CD4-positive, CD25-positive, alpha-beta regulatory T cell (primary cell): ENCODE measurements at regions not wholly inside any gene's neighbourhood (a gene's known extent, or its start where the extent isn't known, plus 50 kb on each side); places are given as distances from the start of the nearest gene placed in this dataset.

ENCODE experiments used
- ATAC-seq, 2 donors: fragments of 150-1000 bp; cut with Tn5 transposase; one replicate each; pipeline ENCODE4 v1.10.0; 2021; ENCODE audit warnings: low read depth in 2 of 2, moderate number of reproducible peaks in 2 of 2, moderate library complexity in 1 of 2
- DNase-seq, 3 donors: peaks; one replicate each; pipeline versions ENCODE4 v3.0.0 to v3.0.0-alpha.2; 2012 to 2022; ENCODE audit warnings: mixed read lengths in 1 of 3
- H3K27ac ChIP-seq: one replicate; pipeline ENCODE4 v1.7.0; 2013; ENCODE audit warnings: mild to moderate bottlenecking, low read length; ENCODE audit not compliant: insufficient read depth, poor library complexity, severe bottlenecking
- H3K27me3 ChIP-seq: one replicate; pipeline ENCODE4 v1.7.0; 2013; ENCODE audit warnings: low read length; ENCODE audit not compliant: control insufficient read depth, insufficient read depth
- H3K36me3 ChIP-seq: one replicate; pipeline ENCODE4 v1.7.0; 2013; ENCODE audit warnings: mild to moderate bottlenecking, low read length, moderate library complexity; ENCODE audit not compliant: control insufficient read depth, insufficient read depth
- H3K4me1 ChIP-seq: 2 replicates; pipeline ENCODE4 v1.7.0; 2013; ENCODE audit warnings: mild to moderate bottlenecking, low read length; ENCODE audit not compliant: insufficient read depth, control insufficient read depth, poor library complexity, severe bottlenecking
- H3K4me3 ChIP-seq: one replicate; pipeline ENCODE4 v1.7.0; 2013; ENCODE audit warnings: low read depth, mild to moderate bottlenecking, low read length, moderate library complexity
- H3K9me3 ChIP-seq, 2 experiments: 1 replicate in 1 of 2; 2 replicates in 1 of 2; pipeline ENCODE4 v1.7.0; 2013; ENCODE audit warnings: low read length in 2 of 2, mild to moderate bottlenecking in 1 of 2, moderate library complexity in 1 of 2; ENCODE audit not compliant: control insufficient read depth in 2 of 2
- H3K27ac Mint-ChIP-seq, 3 donors: one replicate each; pipeline ENCODE4 v1.8.0; 2020 to 2022; ENCODE audit warnings: mild to moderate bottlenecking in 3 of 3, mixed read lengths in 3 of 3, moderate library complexity in 2 of 3
- H3K27me3 Mint-ChIP-seq: one replicate; pipeline ENCODE4 v1.8.0; 2022; ENCODE audit warnings: mild to moderate bottlenecking, mixed read lengths
- H3K36me3 Mint-ChIP-seq: one replicate; pipeline ENCODE4 v1.8.0; 2020; ENCODE audit warnings: mixed read lengths
- H3K4me1 Mint-ChIP-seq, 4 donors: one replicate each; pipeline ENCODE4 v1.8.0; 2020 to 2022; ENCODE audit warnings: mixed read lengths in 4 of 4, mild to moderate bottlenecking in 1 of 4
- H3K4me3 Mint-ChIP-seq, 4 donors: one replicate each; pipeline ENCODE4 v1.8.0; 2020 to 2022; ENCODE audit warnings: mild to moderate bottlenecking in 4 of 4, mixed read lengths in 4 of 4, moderate library complexity in 3 of 4
- H3K9me3 Mint-ChIP-seq, 7 donors: one replicate each; pipeline ENCODE4 v1.8.0; 2020 to 2022; ENCODE audit warnings: mixed read lengths in 7 of 7, mild to moderate bottlenecking in 3 of 7, moderate library complexity in 2 of 7

- no peak overlapping the region for H3K4me3 Mint-ChIP-seq
- peaks cover 0 to 30% (median 2%) of the 10 kb centered on the region in 7 donors for H3K9me3 Mint-ChIP-seq
- H3K36me3 Mint-ChIP-seq = no peaks in the 10 kb centered on the region
- Histone ChIP-seq H3K27ac (no peak overlapping the region), H3K36me3 (no peaks in the 10 kb centered on the region), H3K27me3 (no peaks in the 10 kb centered on the region), H3K9me3 (peaks cover 2 to 31% of the 10 kb centered on the region in 2 experiments), H3K4me1 (no peaks in the 10 kb centered on the region), H3K4me3 (no peak overlapping the region)
- ATAC-seq = no peak
- H3K4me1 Mint-ChIP-seq = no peaks in the 10 kb centered on the region
- H3K27me3 Mint-ChIP-seq = no peaks in the 10 kb centered on the region
- no peak overlapping the region for H3K27ac Mint-ChIP-seq
- no peak for DNase-seq
Observed at GRCh38 chr16:62478903-62479458, 442.7 kb upstream of the CDH8 start.

GRCh38 chr16:62477796-62478195 is 441.6 kb upstream of the CDH8 start:
- no peak for ATAC-seq
- H3K4me1 Mint-ChIP-seq = no peaks in the 10 kb centered on the region
- H3K27ac Mint-ChIP-seq = no peak overlapping the region
- Histone ChIP-seq H3K4me3 (no peak overlapping the region), H3K36me3 (no peaks in the 10 kb centered on the region), H3K4me1 (no peaks in the 10 kb centered on the region), H3K27ac (no peak overlapping the region), H3K9me3 (peaks cover 6 to 37% of the 10 kb centered on the region in 2 experiments), H3K27me3 (no peaks in the 10 kb centered on the region)
- no peaks in the 10 kb centered on the region for H3K27me3 Mint-ChIP-seq
- no peaks in the 10 kb centered on the region for H3K36me3 Mint-ChIP-seq
- no peak overlapping the region for H3K4me3 Mint-ChIP-seq
- peaks cover 2 to 27% (median 6%) of the 10 kb centered on the region in 7 donors for H3K9me3 Mint-ChIP-seq
- no peak for DNase-seq

GRCh38 chr16:62475573-62475972 is 439.3 kb upstream of the CDH8 start:
- no peak overlapping the region for H3K27ac Mint-ChIP-seq
- DNase-seq (no peak), ATAC-seq (no peak)
- peaks cover 3 to 37% (median 8%) of the 10 kb centered on the region in 7 donors for H3K9me3 Mint-ChIP-seq
- no peak overlapping the region for H3K4me3 ChIP-seq
- H3K27me3 Mint-ChIP-seq = no peaks in the 10 kb centered on the region
- H3K36me3 Mint-ChIP-seq = no peaks in the 10 kb centered on the region
- no peaks in the 10 kb centered on the region for H3K4me1 ChIP-seq
- no peak overlapping the region for H3K27ac ChIP-seq
- H3K9me3 ChIP-seq = peaks cover 8 to 41% of the 10 kb centered on the region in 2 experiments
- H3K4me3 Mint-ChIP-seq = no peak overlapping the region
- H3K36me3 ChIP-seq = no peaks in the 10 kb centered on the region
- no peaks in the 10 kb centered on the region for H3K27me3 ChIP-seq
- no peaks in the 10 kb centered on the region for H3K4me1 Mint-ChIP-seq

DNA sequence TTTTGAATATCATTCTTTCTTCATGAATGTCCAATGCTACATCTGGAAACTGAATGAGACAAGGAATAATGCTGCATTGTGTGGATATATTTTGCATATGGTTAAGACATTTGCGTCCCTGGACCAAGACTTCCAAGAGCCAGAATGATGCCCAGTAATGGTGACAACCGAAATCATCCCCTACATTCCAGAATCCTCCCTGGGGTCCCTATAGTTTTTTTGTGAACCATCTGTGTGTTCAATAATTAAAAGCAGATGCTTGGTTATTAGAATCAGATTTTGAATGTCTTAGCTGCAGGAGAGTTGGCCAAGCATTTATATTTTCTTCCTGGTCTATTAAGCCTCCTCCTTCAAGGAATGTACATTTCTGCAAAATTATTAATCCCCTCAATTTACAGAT is 426.7 kb upstream of the CDH8 start:
- Histone ChIP-seq H3K27ac (no peak overlapping the region), H3K4me3 (no peak overlapping the region), H3K27me3 (no peaks in the 10 kb centered on the region), H3K36me3 (no peaks in the 10 kb centered on the region), H3K9me3 (peaks cover 2 to 5% of the 10 kb centered on the region in 2 experiments), H3K4me1 (no peaks in the 10 kb centered on the region)
- H3K36me3 Mint-ChIP-seq = no peaks in the 10 kb centered on the region
- H3K4me1 Mint-ChIP-seq = no peaks in the 10 kb centered on the region
- H3K9me3 Mint-ChIP-seq = peaks cover 5 to 29% (median 7%) of the 10 kb centered on the region in 7 donors
- ATAC-seq (no peak), DNase-seq (no peak)
- H3K4me3 Mint-ChIP-seq = no peak overlapping the region
- H3K27ac Mint-ChIP-seq = no peak overlapping the region
- H3K27me3 Mint-ChIP-seq = no peaks in the 10 kb centered on the region

DNA sequence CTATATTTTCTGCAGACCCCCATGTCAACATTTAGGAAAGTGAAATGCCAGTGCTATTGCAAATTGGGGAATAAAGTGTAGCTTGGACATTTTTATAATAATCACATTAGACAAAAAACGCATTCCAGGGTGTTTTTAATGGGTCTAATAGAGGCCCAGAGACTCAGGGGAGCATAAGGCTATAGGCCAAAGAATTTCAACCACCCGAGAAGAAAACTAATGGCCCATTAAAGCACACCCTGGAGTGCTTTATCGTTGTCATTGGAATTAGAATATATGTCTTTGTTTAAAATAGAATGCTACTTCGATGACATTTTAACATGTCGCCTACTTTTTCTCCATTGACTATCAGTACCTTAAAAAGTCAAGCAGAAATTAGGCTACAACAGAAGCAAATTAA is 414.1 kb upstream of the CDH8 start:
- Mint-ChIP-seq H3K27ac (no peak overlapping the region), H3K27me3 (no peaks in the 10 kb centered on the region), H3K4me1 (no peaks in the 10 kb centered on the region), H3K36me3 (no peaks in the 10 kb centered on the region), H3K4me3 (no peak overlapping the region), H3K9me3 (peaks cover 0 to 40% (median 13%) of the 10 kb centered on the region in 7 donors)
- DNase-seq (no peak), ATAC-seq (no peak)
- Histone ChIP-seq H3K4me3 (no peak overlapping the region), H3K27ac (no peak overlapping the region), H3K36me3 (no peaks in the 10 kb centered on the region), H3K27me3 (no peaks in the 10 kb centered on the region), H3K9me3 (peaks cover 9 to 23% of the 10 kb centered on the region in 2 experiments), H3K4me1 (no peaks in the 10 kb centered on the region)

GRCh38 chr16:62445909-62446308 is 409.7 kb upstream of the CDH8 start:
- Histone ChIP-seq H3K4me1 (no peaks in the 10 kb centered on the region), H3K4me3 (no peak overlapping the region), H3K36me3 (no peaks in the 10 kb centered on the region), H3K27me3 (no peaks in the 10 kb centered on the region), H3K9me3 (peaks cover 4 to 15% of the 10 kb centered on the region in 2 experiments), H3K27ac (no peak overlapping the region)
- Mint-ChIP-seq H3K4me1 (no peaks in the 10 kb centered on the region), H3K36me3 (no peaks in the 10 kb centered on the region), H3K4me3 (no peak overlapping the region), H3K9me3 (peaks cover 0 to 43% (median 10%) of the 10 kb centered on the region in 7 donors), H3K27me3 (no peaks in the 10 kb centered on the region), H3K27ac (no peak overlapping the region)
- no peak for ATAC-seq
- DNase-seq = no peak

DNA sequence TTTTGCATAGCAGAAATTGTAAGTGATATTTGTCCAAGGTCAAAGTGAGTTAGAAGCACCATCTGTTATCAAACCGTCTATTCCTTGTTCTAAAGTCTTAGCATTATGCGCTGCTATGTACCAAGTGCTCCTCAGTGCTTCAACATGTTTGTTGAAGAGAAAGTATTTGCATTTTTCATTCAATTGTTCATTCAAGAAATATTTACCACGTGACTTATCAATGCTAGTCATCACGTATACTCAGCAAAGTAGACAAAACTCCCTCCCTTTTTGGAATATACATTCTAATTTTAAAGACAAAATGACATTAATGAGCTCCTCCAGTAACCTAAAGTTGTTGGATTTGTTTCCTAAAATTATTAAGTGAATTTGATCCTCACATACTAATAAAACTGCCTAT is 388.0 kb upstream of the CDH8 start:
- no peak overlapping the region for H3K4me3 Mint-ChIP-seq
- peaks cover 5 to 38% (median 14%) of the 10 kb centered on the region in 7 donors for H3K9me3 Mint-ChIP-seq
- no peaks in the 10 kb centered on the region for H3K36me3 Mint-ChIP-seq
- H3K27me3 ChIP-seq = no peaks in the 10 kb centered on the region
- no peak for ATAC-seq
- no peak overlapping the region for H3K4me3 ChIP-seq
- no peak for DNase-seq
- no peaks in the 10 kb centered on the region for H3K4me1 Mint-ChIP-seq
- H3K4me1 ChIP-seq = no peaks in the 10 kb centered on the region
- H3K36me3 ChIP-seq = no peaks in the 10 kb centered on the region
- H3K27ac Mint-ChIP-seq = no peak overlapping the region
- peaks cover 0 to 29% of the 10 kb centered on the region in 2 experiments for H3K9me3 ChIP-seq
- H3K27me3 Mint-ChIP-seq = no peaks in the 10 kb centered on the region
- no peak overlapping the region for H3K27ac ChIP-seq

- Mint-ChIP-seq H3K4me1 (no peaks in the 10 kb centered on the region), H3K4me3 (no peak overlapping the region), H3K27ac (no peak overlapping the region), H3K36me3 (no peaks in the 10 kb centered on the region), H3K9me3 (peaks cover 1 to 31% (median 11%) of the 10 kb centered on the region in 7 donors), H3K27me3 (no peaks in the 10 kb centered on the region)
- Histone ChIP-seq H3K27ac (no peak overlapping the region), H3K36me3 (no peaks in the 10 kb centered on the region), H3K9me3 (peaks cover 0 to 6% of the 10 kb centered on the region in 2 experiments), H3K27me3 (no peaks in the 10 kb centered on the region), H3K4me1 (no peaks in the 10 kb centered on the region), H3K4me3 (no peak overlapping the region)
- ATAC-seq = no peak
- no peak for DNase-seq
Observed at GRCh38 chr16:62408760-62409159, 372.5 kb upstream of the CDH8 start.
